22Rv1 (cell line): ENCODE measurements at regions not wholly inside any gene's neighbourhood (a gene's known extent, or its start where the extent isn't known, plus 50 kb on each side); places are given as distances from the start of the nearest gene placed in this dataset.

Experiments used
- ZFX ChIP-seq: fragments of 450-650 bp; IDR thresholded peaks from 2 replicates; pipeline ENCODE4 v1.6.1; 2017; ENCODE audit warnings: antibody characterized with exemption, borderline replicate concordance
- TF ChIP-seq, protein P1 (sequence below): fragments of 450-650 bp; IDR thresholded peaks from 2 replicates; pipeline ENCODE4 v1.5.1; 2017; ENCODE audit warnings: mild to moderate bottlenecking

DNA sequence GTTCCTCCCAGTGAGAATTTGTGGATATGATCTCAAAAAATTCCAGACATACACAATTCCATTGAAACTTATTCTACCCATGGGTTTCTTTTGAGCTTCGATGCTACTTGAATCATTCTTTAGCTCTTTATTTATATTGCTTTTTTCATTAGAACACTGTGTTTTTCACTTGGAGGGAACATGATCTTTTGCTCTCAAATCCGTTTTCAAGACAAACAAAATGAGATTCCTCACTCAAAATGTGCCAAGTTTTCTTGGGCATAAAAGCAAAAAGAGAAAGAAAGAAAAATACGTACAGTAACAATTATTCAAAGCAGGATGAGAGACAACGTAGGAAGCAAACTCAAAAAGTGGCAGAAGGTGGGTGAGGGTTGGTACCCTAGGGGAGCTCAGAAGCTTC lies 118.8 kb upstream of the PDZRN3 start:
- TF ChIP-seq, protein P1, sequence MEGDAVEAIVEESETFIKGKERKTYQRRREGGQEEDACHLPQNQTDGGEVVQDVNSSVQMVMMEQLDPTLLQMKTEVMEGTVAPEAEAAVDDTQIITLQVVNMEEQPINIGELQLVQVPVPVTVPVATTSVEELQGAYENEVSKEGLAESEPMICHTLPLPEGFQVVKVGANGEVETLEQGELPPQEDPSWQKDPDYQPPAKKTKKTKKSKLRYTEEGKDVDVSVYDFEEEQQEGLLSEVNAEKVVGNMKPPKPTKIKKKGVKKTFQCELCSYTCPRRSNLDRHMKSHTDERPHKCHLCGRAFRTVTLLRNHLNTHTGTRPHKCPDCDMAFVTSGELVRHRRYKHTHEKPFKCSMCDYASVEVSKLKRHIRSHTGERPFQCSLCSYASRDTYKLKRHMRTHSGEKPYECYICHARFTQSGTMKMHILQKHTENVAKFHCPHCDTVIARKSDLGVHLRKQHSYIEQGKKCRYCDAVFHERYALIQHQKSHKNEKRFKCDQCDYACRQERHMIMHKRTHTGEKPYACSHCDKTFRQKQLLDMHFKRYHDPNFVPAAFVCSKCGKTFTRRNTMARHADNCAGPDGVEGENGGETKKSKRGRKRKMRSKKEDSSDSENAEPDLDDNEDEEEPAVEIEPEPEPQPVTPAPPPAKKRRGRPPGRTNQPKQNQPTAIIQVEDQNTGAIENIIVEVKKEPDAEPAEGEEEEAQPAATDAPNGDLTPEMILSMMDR, result no peak
- no peak for TF ChIP-seq ZFX
